K562 (cell line): ENCODE measurements at regions not wholly inside any gene's neighbourhood (a gene's known extent, or its start where the extent isn't known, plus 50 kb on each side); places are given as distances from the start of the nearest gene placed in this dataset.

Source experiments
- NEUROD1 ChIP-seq: fragments of 150-350 bp; IDR thresholded peaks from 2 replicates; pipeline ENCODE4 v1.6.1; 2014; ENCODE audit warnings: borderline replicate concordance, low read length, low read depth; ENCODE audit not compliant: partially characterized antibody
- POLR3A ChIP-seq: IDR thresholded peaks from 2 replicates; pipeline ENCODE4 v1.6.1; 2011; ENCODE audit warnings: borderline replicate concordance, mild to moderate bottlenecking, moderate library complexity; ENCODE audit not compliant: insufficient read length, insufficient read depth; ENCODE audit errors: extremely low read depth
- RBFOX2 ChIP-seq: fragments of 200-400 bp; formaldehyde crosslinking; IDR thresholded peaks from 2 replicates; pipeline ENCODE4 v1.6.1; 2017; ENCODE audit warnings: low read depth, mild to moderate bottlenecking, low read length, moderate library complexity
- TCFL5 ChIP-seq: fragments of 250-450 bp; sonication (Bioruptor Pico); conservative IDR thresholded peaks from 2 replicates; pipeline ENCODE4 v1.6.1; 2021; ENCODE audit warnings: mild to moderate bottlenecking, moderate library complexity, matching md5 sums
- ZSCAN29 ChIP-seq: fragments of 450-650 bp; IDR thresholded peaks from 2 replicates; pipeline ENCODE4 v1.6.1; 2017
- TF ChIP-seq, protein P1 (sequence below): sonication (generic); formaldehyde crosslinking; IDR thresholded peaks from 2 replicates; pipeline ENCODE4 v1.8.0; 2023; ENCODE audit warnings: missing genetic modification reagents, mild to moderate bottlenecking, borderline replicate concordance
- TF ChIP-seq, protein P2 (sequence below): sonication (generic); formaldehyde crosslinking; IDR thresholded peaks from 2 replicates; pipeline ENCODE4 v1.8.1; 2022; ENCODE audit warnings: missing genetic modification reagents

DNA sequence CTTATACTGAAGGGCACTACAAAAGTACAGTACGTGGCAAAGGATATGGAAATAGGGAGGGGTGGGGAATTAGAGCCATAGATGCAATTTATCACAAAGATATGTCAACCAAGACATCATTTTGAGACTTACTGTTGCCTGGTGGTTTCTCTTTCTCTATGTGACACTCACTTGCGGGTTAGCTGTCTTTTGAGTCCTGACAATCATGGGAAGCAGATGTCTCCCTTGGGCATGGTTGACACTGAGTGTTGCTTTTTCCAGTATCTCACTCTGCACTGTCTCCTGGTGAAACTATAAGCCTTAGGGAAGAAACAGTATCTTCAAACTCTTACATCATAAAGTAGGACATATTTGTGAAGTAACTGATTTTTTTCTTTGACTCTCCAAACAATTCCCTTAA lies 383.5 kb upstream of the LCORL start (continued):
- TF ChIP-seq, protein P1, sequence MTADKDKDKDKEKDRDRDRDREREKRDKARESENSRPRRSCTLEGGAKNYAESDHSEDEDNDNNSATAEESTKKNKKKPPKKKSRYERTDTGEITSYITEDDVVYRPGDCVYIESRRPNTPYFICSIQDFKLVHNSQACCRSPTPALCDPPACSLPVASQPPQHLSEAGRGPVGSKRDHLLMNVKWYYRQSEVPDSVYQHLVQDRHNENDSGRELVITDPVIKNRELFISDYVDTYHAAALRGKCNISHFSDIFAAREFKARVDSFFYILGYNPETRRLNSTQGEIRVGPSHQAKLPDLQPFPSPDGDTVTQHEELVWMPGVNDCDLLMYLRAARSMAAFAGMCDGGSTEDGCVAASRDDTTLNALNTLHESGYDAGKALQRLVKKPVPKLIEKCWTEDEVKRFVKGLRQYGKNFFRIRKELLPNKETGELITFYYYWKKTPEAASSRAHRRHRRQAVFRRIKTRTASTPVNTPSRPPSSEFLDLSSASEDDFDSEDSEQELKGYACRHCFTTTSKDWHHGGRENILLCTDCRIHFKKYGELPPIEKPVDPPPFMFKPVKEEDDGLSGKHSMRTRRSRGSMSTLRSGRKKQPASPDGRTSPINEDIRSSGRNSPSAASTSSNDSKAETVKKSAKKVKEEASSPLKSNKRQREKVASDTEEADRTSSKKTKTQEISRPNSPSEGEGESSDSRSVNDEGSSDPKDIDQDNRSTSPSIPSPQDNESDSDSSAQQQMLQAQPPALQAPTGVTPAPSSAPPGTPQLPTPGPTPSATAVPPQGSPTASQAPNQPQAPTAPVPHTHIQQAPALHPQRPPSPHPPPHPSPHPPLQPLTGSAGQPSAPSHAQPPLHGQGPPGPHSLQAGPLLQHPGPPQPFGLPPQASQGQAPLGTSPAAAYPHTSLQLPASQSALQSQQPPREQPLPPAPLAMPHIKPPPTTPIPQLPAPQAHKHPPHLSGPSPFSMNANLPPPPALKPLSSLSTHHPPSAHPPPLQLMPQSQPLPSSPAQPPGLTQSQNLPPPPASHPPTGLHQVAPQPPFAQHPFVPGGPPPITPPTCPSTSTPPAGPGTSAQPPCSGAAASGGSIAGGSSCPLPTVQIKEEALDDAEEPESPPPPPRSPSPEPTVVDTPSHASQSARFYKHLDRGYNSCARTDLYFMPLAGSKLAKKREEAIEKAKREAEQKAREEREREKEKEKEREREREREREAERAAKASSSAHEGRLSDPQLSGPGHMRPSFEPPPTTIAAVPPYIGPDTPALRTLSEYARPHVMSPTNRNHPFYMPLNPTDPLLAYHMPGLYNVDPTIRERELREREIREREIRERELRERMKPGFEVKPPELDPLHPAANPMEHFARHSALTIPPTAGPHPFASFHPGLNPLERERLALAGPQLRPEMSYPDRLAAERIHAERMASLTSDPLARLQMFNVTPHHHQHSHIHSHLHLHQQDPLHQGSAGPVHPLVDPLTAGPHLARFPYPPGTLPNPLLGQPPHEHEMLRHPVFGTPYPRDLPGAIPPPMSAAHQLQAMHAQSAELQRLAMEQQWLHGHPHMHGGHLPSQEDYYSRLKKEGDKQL (CRISPR knock-in tag) = no peak
- TF ChIP-seq POLR3A (no peak), TCFL5 (no peak), RBFOX2 (no peak), NEUROD1 (no peak), ZSCAN29 (no peak)
- TF ChIP-seq, protein P2, sequence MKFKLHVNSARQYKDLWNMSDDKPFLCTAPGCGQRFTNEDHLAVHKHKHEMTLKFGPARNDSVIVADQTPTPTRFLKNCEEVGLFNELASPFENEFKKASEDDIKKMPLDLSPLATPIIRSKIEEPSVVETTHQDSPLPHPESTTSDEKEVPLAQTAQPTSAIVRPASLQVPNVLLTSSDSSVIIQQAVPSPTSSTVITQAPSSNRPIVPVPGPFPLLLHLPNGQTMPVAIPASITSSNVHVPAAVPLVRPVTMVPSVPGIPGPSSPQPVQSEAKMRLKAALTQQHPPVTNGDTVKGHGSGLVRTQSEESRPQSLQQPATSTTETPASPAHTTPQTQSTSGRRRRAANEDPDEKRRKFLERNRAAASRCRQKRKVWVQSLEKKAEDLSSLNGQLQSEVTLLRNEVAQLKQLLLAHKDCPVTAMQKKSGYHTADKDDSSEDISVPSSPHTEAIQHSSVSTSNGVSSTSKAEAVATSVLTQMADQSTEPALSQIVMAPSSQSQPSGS (CRISPR knock-in tag) = no peak
